GM19351 (cell line): ENCODE measurements at regions not wholly inside any gene's neighbourhood (a gene's known extent, or its start where the extent isn't known, plus 50 kb on each side); places are given as distances from the start of the nearest gene placed in this dataset.

Experiments used
- ATAC-seq: cut with Tn5 transposase; IDR thresholded peaks from one replicate; pipeline ENCODE4 v1.9.1; 2021; ENCODE audit warnings: mild to moderate bottlenecking, moderate library complexity; ENCODE audit not compliant: unreplicated experiment

- no peak for ATAC-seq
Observed at GRCh38 chr5:121704291-121704690, 147.4 kb upstream of the FTMT start.

GRCh38 chr5:121706686-121707085 is 145.0 kb upstream of the FTMT start:
- ATAC-seq: no peak

GRCh38 chr5:121707178-121707577 is 144.5 kb upstream of the FTMT start:
- ATAC-seq: no peak

DNA sequence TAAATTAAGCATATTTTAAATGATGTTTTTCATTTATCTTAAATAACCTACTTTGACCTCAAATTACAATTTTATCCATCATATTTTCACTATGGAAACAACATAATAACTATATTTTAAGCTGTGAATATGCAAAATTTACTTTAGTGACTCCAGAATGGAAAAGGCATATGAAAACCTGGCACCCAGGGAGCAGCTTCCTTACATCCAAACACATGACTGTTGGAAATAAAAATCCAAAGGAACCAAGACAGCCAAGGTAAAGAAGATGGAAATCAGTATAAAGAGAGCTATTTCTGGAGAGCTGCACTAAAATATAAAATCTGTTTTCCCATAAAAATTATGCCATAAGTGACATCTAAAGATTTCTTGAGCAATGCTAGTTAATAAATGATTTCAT is 140.3 kb upstream of the FTMT start:
- no peak for ATAC-seq

- no peak for ATAC-seq
Observed at GRCh38 chr5:121719255-121719654, 132.4 kb upstream of the FTMT start.

- no peak for ATAC-seq
Observed at GRCh38 chr5:121725450-121725849, 126.2 kb upstream of the FTMT start.

- no peak for ATAC-seq
Observed at GRCh38 chr5:121726991-121727390, 124.7 kb upstream of the FTMT start.

DNA sequence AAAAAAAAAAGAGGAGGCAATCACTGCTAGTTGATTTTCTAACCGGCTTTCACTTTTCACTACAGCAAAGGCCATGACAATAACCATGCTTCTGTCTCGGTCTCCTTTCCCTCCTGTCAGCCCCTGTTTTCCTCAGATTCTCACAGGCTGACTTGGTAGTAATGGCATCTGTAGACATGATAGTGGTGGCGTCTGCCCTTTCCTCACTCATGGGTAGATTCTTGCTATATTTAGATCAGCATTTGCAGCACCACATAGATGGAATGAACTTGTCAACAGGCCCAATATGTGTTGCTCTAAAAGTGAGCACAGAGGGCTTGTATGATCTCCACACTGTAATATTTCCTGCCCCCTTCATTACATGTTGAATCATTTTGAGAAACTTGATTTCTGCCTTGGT is 120.3 kb upstream of the FTMT start:
- ATAC-seq: no peak

DNA sequence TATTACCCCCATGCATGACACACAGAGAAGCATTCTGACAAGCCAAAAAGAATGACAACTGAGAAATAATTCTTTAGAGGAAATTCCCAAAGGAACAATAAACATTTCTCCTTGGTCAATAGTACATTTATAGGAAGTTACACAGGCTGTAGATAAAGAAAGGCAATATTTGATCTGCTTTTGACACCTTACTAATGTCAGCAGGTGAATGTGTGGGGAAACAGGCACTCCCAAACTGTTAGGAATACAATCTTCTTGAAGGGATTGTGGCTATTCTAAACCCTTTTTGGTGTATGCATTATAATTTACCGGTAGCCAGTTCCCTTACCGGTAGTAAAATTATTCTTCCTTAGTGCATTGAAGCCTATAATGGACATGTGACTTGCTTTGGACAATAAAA is 116.1 kb upstream of the FTMT start:
- no peak for ATAC-seq

- ATAC-seq: no peak
Observed at GRCh38 chr5:121737120-121737519, 114.6 kb upstream of the FTMT start.

GRCh38 chr5:121741156-121741555 is 110.5 kb upstream of the FTMT start:
- ATAC-seq: no peak

- no peak for ATAC-seq
Observed at GRCh38 chr5:121744577-121744976, 107.1 kb upstream of the FTMT start.

DNA sequence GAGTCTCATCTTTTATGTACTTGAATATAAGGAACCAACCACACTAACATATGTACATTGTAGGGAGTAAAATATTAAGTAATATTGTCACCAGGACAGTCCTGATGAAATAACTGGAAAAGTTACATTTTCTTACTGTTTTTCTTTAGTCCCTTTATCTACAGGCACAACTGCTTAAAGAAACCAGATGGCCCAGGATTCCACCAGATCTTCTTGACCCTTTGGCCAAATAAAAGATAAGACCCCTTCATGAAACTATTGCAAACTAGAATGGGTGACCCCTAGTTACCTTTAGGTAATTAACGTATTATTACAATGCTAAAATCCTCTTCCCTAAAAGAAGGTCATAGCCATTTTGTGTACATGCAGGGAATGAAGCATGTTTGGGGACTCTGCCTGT is 106.3 kb upstream of the FTMT start:
- no peak for ATAC-seq

- ATAC-seq: no peak
Observed at GRCh38 chr5:121746763-121747162, 104.9 kb upstream of the FTMT start.

GRCh38 chr5:121748686-121749085 is 103.0 kb upstream of the FTMT start:
- no peak for ATAC-seq

DNA sequence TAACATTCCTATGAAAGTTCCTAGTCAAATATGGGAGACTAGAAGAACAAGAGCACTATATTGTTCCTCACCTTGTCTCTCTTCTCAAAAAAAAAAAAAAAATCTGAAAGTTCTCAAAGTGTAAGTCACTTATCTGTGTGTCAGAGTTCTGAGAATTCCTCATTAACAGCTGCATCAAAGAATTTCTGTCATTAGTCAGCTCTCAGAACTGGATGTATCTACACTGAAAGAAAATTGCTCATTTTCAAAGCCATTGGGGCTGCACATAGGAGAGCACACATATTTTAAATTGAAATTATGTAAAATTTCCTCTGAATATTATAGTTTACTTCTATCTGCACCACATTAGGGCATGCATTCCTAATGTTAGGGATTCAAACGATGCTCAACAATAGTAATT is 99.5 kb upstream of the FTMT start:
- ATAC-seq: no peak

GRCh38 chr5:121755266-121755665 is 96.4 kb upstream of the FTMT start:
- ATAC-seq: no peak

GRCh38 chr5:121757753-121758152 is 93.9 kb upstream of the FTMT start:
- ATAC-seq: no peak

DNA sequence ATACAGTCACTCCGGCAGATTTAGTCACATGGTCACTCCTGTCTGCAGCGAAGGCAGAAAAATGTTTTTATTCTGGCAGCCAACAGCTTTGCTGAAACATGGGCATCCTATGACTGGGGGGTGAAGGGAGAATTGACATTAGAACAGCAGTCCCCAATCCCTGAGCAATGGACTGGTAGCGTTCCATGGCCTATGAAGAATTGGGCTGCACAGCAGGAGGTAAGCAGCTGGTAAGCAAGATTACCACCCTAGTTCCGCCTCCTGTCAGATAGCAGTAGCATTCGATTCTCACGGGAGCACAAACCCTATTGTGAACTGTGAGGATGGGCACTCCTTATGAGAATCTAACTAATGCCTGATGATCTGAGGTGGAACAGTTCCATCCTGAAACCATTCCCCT is 93.1 kb upstream of the FTMT start:
- ATAC-seq: no peak

DNA sequence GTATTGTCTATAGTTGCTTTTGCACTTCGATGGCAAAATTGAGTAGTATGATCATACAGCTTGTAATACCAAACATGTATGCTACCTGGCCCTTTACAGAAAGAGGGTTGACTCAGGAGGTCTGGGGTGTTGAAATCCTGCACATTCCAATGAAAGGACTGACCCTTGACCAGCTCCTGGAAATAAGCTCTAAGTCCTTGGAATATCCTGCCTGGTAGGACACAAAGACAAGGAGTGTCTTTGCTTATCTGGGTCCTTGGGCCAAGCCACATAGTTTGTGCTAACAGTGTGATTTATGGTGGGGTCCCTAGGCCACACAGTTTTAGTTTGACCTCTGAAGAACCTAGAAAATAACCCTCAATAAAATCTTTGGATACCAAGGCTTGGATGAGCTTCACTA is 89.3 kb upstream of the FTMT start:
- ATAC-seq: no peak

- no peak for ATAC-seq
Observed at GRCh38 chr5:121763665-121764064, 88.0 kb upstream of the FTMT start.

GRCh38 chr5:121780406-121780805 is 71.3 kb upstream of the FTMT start:
- no peak for ATAC-seq

- no peak for ATAC-seq
Observed at GRCh38 chr5:121783700-121784099, 68.0 kb upstream of the FTMT start.

GRCh38 chr5:121793791-121794190 is 57.9 kb upstream of the FTMT start:
- ATAC-seq: no peak
